GM19025 (cell line): ENCODE measurements at regions not wholly inside any gene's neighbourhood (a gene's known extent, or its start where the extent isn't known, plus 50 kb on each side); places are given as distances from the start of the nearest gene placed in this dataset.

ENCODE experiments used
- ATAC-seq: cut with Tn5 transposase; IDR thresholded peaks from one replicate; pipeline ENCODE4 v1.9.1; 2021; ENCODE audit warnings: mild to moderate bottlenecking, low read depth, moderate library complexity; ENCODE audit not compliant: unreplicated experiment

- ATAC-seq, result no peak
These were observed 677.8 kb downstream of the TSN start for GRCh38 chr2:122433123-122433754.

- ATAC-seq, result no peak
These were observed 689.6 kb downstream of the TSN start for GRCh38 chr2:122445003-122445402.

- ATAC-seq, result no peak
These were observed 691.3 kb downstream of the TSN start for GRCh38 chr2:122446761-122447160.

GRCh38 chr2:122447237-122447636 lies 691.8 kb downstream of the TSN start:
- no peak for ATAC-seq

- no peak for ATAC-seq
These were observed 695.6 kb downstream of the TSN start for GRCh38 chr2:122451040-122451439.

GRCh38 chr2:122451697-122452096 lies 696.2 kb downstream of the TSN start:
- ATAC-seq, result no peak

- ATAC-seq, result no peak
These were observed 713.7 kb downstream of the TSN start for GRCh38 chr2:122469147-122469546.

GRCh38 chr2:122471753-122472152 lies 716.3 kb downstream of the TSN start:
- ATAC-seq, result no peak

GRCh38 chr2:122478117-122478516 lies 722.7 kb downstream of the TSN start:
- ATAC-seq, result no peak

GRCh38 chr2:122478771-122479170 lies 723.3 kb downstream of the TSN start:
- no peak for ATAC-seq

- no peak for ATAC-seq
These were observed 725.2 kb downstream of the TSN start for GRCh38 chr2:122480501-122481243.

- no peak for ATAC-seq
These were observed 725.8 kb downstream of the TSN start for GRCh38 chr2:122481244-122481622.

- no peak for ATAC-seq
These were observed 726.3 kb downstream of the TSN start for GRCh38 chr2:122481717-122482116.

GRCh38 chr2:122486086-122486485 lies 730.6 kb downstream of the TSN start:
- ATAC-seq, result no peak

GRCh38 chr2:122486705-122487415 lies 731.4 kb downstream of the TSN start:
- ATAC-seq, result no peak

GRCh38 chr2:122491011-122491410 lies 735.6 kb downstream of the TSN start:
- no peak for ATAC-seq

- ATAC-seq, result no peak
These were observed 745.1 kb downstream of the TSN start for GRCh38 chr2:122500316-122501105.

- ATAC-seq, result no peak
These were observed 751.2 kb downstream of the TSN start for GRCh38 chr2:122506620-122507019.

- no peak for ATAC-seq
These were observed 751.8 kb downstream of the TSN start for GRCh38 chr2:122507261-122507660.

GRCh38 chr2:122512091-122512490 lies 756.6 kb downstream of the TSN start:
- no peak for ATAC-seq

- no peak for ATAC-seq
These were observed 759.1 kb downstream of the TSN start for GRCh38 chr2:122514451-122514996.
